Smooth muscle cell (in vitro differentiated cells): ENCODE measurements at regions not wholly inside any gene's neighbourhood (a gene's known extent, or its start where the extent isn't known, plus 50 kb on each side); places are given as distances from the start of the nearest gene placed in this dataset.

ENCODE experiments used
- DNase-seq: peaks from one replicate; lab custom pipeline; 2025; ENCODE audit not compliant: unreplicated experiment; lab: John Stamatoyannopoulos, UW
- H2AFZ ChIP-seq: fragments of 200-600 bp; sonication (generic); 2 replicates; pipeline ENCODE4 v1.6.0; 2016; ENCODE audit warnings: antibody characterized with exemption, low read depth, mild to moderate bottlenecking
- H3F3A ChIP-seq: fragments of 200-600 bp; sonication (generic); 2 replicates; pipeline ENCODE4 v1.6.0; 2017; ENCODE audit warnings: antibody characterized with exemption, low read depth
- H3K27ac ChIP-seq: fragments of 200-600 bp; sonication (generic); 2 replicates; pipeline ENCODE4 v1.5.1; 2016; ENCODE audit warnings: low read depth, mild to moderate bottlenecking
- H3K27me3 ChIP-seq: fragments of 200-600 bp; sonication (generic); 2 replicates; pipeline ENCODE4 v1.6.1; 2016; ENCODE audit warnings: low read depth, mild to moderate bottlenecking
- H3K36me3 ChIP-seq: fragments of 200-600 bp; sonication (generic); 2 replicates; pipeline ENCODE4 v1.5.1; 2016; ENCODE audit warnings: low read depth
- H3K4me1 ChIP-seq: fragments of 200-600 bp; sonication (generic); 2 replicates; pipeline ENCODE4 v1.5.1; 2016; ENCODE audit warnings: low read depth
- H3K4me2 ChIP-seq: fragments of 200-600 bp; sonication (generic); 2 replicates; pipeline ENCODE4 v1.6.0; 2016; ENCODE audit warnings: mild to moderate bottlenecking
- H3K4me3 ChIP-seq: fragments of 200-600 bp; sonication (generic); 2 replicates; pipeline ENCODE4 v1.5.1; 2016; ENCODE audit warnings: mild to moderate bottlenecking
- H3K79me2 ChIP-seq: fragments of 200-600 bp; sonication (generic); 2 replicates; pipeline ENCODE4 v1.6.0; 2016; ENCODE audit warnings: low read depth, mild to moderate bottlenecking
- H3K9ac ChIP-seq: fragments of 200-600 bp; sonication (generic); 2 replicates; pipeline ENCODE4 v1.6.0; 2016; ENCODE audit warnings: low read depth
- H3K9me3 ChIP-seq: fragments of 200-600 bp; sonication (generic); replicated peaks from 2 replicates; pipeline ENCODE4 v1.5.1; 2016; ENCODE audit warnings: low read depth
- H4K20me1 ChIP-seq: fragments of 200-600 bp; sonication (generic); 2 replicates; pipeline ENCODE4 v1.6.0; 2016; ENCODE audit warnings: low read depth
- WGBS: methylation state at CpG from one replicate; pipeline ENCODE4 v1.1.7; 2016; ENCODE audit warnings: low lambda C conversion rate; 5-methylcytosine and 5-hydroxymethylcytosine counted together
- TF ChIP-seq, protein P1 (sequence below): fragments of 200-600 bp; sonication (generic); IDR thresholded peaks from 2 replicates; pipeline ENCODE4 v1.5.1; 2017; ENCODE audit warnings: borderline replicate concordance, mild to moderate bottlenecking, antibody characterized with exemption; ENCODE audit not compliant: insufficient read depth, poor library complexity, severe bottlenecking

DNA sequence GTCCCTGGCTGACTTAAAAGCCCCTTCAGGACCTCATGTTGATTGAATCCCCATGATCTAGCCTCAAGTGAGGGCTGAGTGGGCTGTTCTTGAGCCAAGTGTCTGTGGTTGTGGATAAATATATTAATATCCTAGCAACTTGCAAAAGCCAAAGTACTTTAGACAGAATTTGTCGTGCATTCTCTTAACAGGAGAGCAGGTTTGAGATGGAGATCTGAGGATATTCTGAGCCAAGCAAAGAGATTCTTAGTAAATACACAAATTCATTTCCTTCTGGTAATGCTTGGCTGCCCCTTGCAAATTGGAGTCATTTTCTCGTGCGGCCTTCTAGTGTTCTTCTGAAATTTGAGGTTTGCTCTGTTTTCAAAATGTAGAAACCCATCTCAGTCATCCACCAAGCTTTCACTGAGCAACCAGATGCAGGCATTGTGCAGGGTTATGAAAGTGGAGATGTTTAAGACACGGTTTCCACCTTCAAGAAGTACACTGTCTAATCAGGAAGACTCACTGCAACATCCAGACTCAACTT is 242.1 kb upstream of the JUN start:
- H3K79me2 ChIP-seq = no peaks in the 10 kb centered on the region
- no peaks in the 10 kb centered on the region for H4K20me1 ChIP-seq
- H2AFZ ChIP-seq = peak overlapping the region; percentile 1
- H3K36me3 ChIP-seq = no peaks in the 10 kb centered on the region
- H3K27ac ChIP-seq = no peak overlapping the region
- no peaks in the 10 kb centered on the region for H3K9me3 ChIP-seq
- TF ChIP-seq, protein P1, sequence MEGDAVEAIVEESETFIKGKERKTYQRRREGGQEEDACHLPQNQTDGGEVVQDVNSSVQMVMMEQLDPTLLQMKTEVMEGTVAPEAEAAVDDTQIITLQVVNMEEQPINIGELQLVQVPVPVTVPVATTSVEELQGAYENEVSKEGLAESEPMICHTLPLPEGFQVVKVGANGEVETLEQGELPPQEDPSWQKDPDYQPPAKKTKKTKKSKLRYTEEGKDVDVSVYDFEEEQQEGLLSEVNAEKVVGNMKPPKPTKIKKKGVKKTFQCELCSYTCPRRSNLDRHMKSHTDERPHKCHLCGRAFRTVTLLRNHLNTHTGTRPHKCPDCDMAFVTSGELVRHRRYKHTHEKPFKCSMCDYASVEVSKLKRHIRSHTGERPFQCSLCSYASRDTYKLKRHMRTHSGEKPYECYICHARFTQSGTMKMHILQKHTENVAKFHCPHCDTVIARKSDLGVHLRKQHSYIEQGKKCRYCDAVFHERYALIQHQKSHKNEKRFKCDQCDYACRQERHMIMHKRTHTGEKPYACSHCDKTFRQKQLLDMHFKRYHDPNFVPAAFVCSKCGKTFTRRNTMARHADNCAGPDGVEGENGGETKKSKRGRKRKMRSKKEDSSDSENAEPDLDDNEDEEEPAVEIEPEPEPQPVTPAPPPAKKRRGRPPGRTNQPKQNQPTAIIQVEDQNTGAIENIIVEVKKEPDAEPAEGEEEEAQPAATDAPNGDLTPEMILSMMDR = no peak
- H3K4me2 ChIP-seq = no peak overlapping the region
- DNase-seq = no peak
- 91% methylated on average over 4 of the region's 4 CpGs for WGBS
- peaks cover 8% of the 10 kb centered on the region for H3F3A ChIP-seq
- no peak overlapping the region for H3K4me3 ChIP-seq
- H3K4me1 ChIP-seq = no peaks in the 10 kb centered on the region
- no peak overlapping the region for H3K9ac ChIP-seq
- H3K27me3 ChIP-seq = no peaks in the 10 kb centered on the region

DNA sequence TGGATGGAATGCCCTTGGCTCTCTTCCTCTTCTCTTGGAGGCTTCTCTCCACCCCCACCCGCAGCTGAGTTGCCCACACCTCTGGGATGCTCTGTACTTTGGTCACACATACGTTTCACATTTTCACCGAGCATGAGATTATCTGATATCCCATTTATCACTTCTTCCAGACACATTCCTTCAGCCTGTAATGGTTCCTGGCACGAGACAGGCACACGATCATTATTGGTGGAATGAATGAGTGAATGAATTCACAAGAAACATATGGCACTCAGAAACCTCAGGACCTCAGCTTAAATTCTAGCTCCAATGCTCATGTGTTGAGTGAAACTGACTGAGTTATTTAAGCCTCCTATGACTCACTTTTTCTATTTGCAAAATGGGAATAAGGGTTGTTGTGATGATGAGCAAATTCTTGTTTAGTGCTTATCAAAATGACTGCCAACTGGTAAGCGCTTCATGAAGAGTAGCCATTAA is 242.7 kb upstream of the JUN start:
- no peak for DNase-seq
- 32% methylated on average over 6 of the region's 6 CpGs for WGBS
- Histone ChIP-seq H3K27me3 (no peaks in the 10 kb centered on the region), H3K9ac (no peak overlapping the region), H4K20me1 (no peaks in the 10 kb centered on the region), H2AFZ (peak overlapping the region; percentile 1), H3K27ac (no peak overlapping the region), H3K4me1 (no peaks in the 10 kb centered on the region), H3K36me3 (no peaks in the 10 kb centered on the region), H3K4me3 (no peak overlapping the region), H3F3A (peaks cover 8% of the 10 kb centered on the region), H3K4me2 (no peak overlapping the region), H3K79me2 (no peaks in the 10 kb centered on the region), H3K9me3 (no peaks in the 10 kb centered on the region)
- TF ChIP-seq, protein P1 = no peak

DNA sequence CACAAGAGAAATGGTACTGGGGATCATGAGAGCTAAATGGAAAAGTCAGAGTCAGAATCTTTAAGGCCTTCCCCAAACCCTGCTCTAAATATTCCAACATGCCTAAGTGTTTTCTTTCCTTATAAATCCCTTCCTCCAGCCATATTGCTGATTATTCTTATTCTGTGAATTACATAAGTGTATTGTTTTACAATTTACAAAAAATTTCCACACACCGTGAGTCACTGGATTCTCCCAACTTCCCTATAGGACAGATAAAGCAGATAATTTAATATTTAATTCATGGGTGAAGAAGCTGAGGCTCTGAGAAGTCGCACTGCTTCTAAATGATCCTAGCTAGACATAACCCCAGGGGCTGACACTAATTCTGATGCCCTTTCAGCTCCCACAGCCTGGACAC is 243.3 kb upstream of the JUN start:
- Histone ChIP-seq H2AFZ (no peak overlapping the region), H3K36me3 (no peaks in the 10 kb centered on the region), H3K4me1 (no peaks in the 10 kb centered on the region), H3K27me3 (no peaks in the 10 kb centered on the region), H3K4me3 (no peak overlapping the region), H3K9ac (no peak overlapping the region), H3F3A (peaks cover 8% of the 10 kb centered on the region), H3K79me2 (no peaks in the 10 kb centered on the region), H3K4me2 (no peak overlapping the region), H4K20me1 (no peaks in the 10 kb centered on the region), H3K9me3 (no peaks in the 10 kb centered on the region), H3K27ac (no peak overlapping the region)
- TF ChIP-seq, protein P1 = no peak
- DNase-seq = no peak
- WGBS = 94% methylated on average over 2 of the region's 2 CpGs

DNA sequence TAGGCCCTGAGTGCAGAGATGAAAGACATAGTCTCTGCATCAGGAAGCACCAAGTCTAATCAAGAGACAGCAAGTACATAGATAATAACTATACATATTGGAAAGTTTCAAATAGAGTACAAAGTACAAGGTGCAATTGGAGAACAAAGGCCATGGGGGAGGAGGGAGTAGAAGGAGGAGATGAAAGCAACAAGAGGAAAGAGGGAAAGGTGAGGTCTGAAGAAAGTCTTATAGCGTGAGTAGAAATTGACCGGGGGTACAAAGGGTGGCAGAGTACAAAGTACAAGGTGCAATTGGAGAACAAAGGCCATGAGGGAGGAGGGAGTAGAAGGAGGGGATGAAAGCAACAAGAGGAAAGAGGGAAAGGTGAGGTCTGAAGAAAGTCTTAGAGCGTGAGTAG is 244.2 kb upstream of the JUN start:
- no peaks in the 10 kb centered on the region for H3K36me3 ChIP-seq
- H3K4me1 ChIP-seq = no peaks in the 10 kb centered on the region
- no peaks in the 10 kb centered on the region for H3K27me3 ChIP-seq
- TF ChIP-seq, protein P1 = no peak
- WGBS = 99% methylated on average over 3 of the region's 3 CpGs
- peaks cover 8% of the 10 kb centered on the region for H3F3A ChIP-seq
- no peak overlapping the region for H3K4me3 ChIP-seq
- DNase-seq = no peak
- H4K20me1 ChIP-seq = no peaks in the 10 kb centered on the region
- H3K9ac ChIP-seq = no peak overlapping the region
- no peak overlapping the region for H3K27ac ChIP-seq
- H2AFZ ChIP-seq = no peak overlapping the region
- H3K9me3 ChIP-seq = no peaks in the 10 kb centered on the region
- no peaks in the 10 kb centered on the region for H3K79me2 ChIP-seq
- no peak overlapping the region for H3K4me2 ChIP-seq
